OCI-LY1 (cell line): ENCODE measurements at regions not wholly inside any gene's neighbourhood (a gene's known extent, or its start where the extent isn't known, plus 50 kb on each side); places are given as distances from the start of the nearest gene placed in this dataset.

Source experiments
- EZH2 ChIP-seq: fragments of 200-600 bp; sonication (generic), shearing (Covaris generic); IDR thresholded peaks from 2 replicates; pipeline ENCODE4 v1.8.0; 2017; ENCODE audit warnings: borderline replicate concordance, mixed run types, mild to moderate bottlenecking, antibody characterized with exemption, low read length, moderate library complexity, mixed read lengths
- TF ChIP-seq, protein P1 (sequence below): fragments of 200-600 bp; sonication (generic), shearing (Covaris generic); IDR thresholded peaks from 2 replicates; pipeline ENCODE4 v1.5.1; 2017; ENCODE audit warnings: mild to moderate bottlenecking, antibody characterized with exemption, low read length, moderate library complexity, mixed read lengths

- no peak for TF ChIP-seq EZH2
- TF ChIP-seq, protein P1, sequence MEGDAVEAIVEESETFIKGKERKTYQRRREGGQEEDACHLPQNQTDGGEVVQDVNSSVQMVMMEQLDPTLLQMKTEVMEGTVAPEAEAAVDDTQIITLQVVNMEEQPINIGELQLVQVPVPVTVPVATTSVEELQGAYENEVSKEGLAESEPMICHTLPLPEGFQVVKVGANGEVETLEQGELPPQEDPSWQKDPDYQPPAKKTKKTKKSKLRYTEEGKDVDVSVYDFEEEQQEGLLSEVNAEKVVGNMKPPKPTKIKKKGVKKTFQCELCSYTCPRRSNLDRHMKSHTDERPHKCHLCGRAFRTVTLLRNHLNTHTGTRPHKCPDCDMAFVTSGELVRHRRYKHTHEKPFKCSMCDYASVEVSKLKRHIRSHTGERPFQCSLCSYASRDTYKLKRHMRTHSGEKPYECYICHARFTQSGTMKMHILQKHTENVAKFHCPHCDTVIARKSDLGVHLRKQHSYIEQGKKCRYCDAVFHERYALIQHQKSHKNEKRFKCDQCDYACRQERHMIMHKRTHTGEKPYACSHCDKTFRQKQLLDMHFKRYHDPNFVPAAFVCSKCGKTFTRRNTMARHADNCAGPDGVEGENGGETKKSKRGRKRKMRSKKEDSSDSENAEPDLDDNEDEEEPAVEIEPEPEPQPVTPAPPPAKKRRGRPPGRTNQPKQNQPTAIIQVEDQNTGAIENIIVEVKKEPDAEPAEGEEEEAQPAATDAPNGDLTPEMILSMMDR, result no peak
These were observed 108.7 kb upstream of the OTX2 start for GRCh38 chr14:56918849-56919574.
